NB4 (cell line): ENCODE measurements at regions not wholly inside any gene's neighbourhood (a gene's known extent, or its start where the extent isn't known, plus 50 kb on each side); places are given as distances from the start of the nearest gene placed in this dataset.

Source experiments
- DNase-seq: peaks from one replicate; pipeline ENCODE4 v3.0.0; 2010; ENCODE audit warnings: low read depth
- H3K4me3 ChIP-seq: one replicate; pipeline ENCODE4 v1.5.1; 2011; ENCODE audit warnings: mild to moderate bottlenecking, low read depth, low read length, moderate library complexity
- MYC ChIP-seq: IDR thresholded peaks from 2 replicates; pipeline ENCODE4 v1.6.1; 2011; ENCODE audit warnings: low read depth, low read length
- POLR2A ChIP-seq: IDR thresholded peaks from 2 replicates; pipeline ENCODE4 v1.6.1; 2011; ENCODE audit warnings: mild to moderate bottlenecking; ENCODE audit not compliant: insufficient read length; ENCODE audit errors: extremely low read depth
- TF ChIP-seq, protein P1 (sequence below): IDR thresholded peaks from 2 replicates; pipeline ENCODE4 v1.6.1; 2011; ENCODE audit warnings: low read depth, low read length
- TF ChIP-seq, protein P2 (sequence below): IDR thresholded peaks from one replicate; pipeline ENCODE4 v1.5.1; 2012; ENCODE audit warnings: low read depth, low read length

DNA sequence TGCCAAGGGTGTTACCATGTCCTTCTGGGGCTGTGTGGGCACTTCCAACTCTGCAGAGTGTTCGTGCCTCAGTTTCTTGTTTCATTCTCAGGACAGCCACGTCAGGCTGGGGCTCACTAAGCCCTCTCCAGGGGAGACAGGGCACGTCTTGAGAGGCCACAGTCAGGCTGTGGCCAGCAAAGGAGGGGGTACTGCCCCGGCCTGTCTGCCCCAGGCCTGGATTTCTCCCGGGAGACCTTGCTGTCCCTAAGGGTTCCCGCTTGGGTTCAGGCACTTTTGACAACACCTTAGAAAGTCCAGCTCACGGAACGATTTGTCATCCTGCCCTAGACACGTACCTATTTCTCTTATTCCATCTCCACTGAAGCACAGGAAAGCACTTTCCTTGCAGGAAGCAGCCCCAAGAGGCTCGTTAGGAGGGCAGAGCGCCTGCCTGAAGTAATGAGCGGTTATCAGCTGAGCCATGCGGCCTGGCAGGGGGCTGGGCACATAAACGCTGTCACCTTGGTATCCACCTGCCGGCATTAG is 290.4 kb upstream of the RTL1 start:
- no peak for DNase-seq
- H3K4me3 ChIP-seq = no peak overlapping the region
- TF ChIP-seq POLR2A (no peak), MYC (no peak)
- TF ChIP-seq, protein P1, sequence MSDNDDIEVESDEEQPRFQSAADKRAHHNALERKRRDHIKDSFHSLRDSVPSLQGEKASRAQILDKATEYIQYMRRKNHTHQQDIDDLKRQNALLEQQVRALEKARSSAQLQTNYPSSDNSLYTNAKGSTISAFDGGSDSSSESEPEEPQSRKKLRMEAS = no peak
- TF ChIP-seq, protein P2, sequence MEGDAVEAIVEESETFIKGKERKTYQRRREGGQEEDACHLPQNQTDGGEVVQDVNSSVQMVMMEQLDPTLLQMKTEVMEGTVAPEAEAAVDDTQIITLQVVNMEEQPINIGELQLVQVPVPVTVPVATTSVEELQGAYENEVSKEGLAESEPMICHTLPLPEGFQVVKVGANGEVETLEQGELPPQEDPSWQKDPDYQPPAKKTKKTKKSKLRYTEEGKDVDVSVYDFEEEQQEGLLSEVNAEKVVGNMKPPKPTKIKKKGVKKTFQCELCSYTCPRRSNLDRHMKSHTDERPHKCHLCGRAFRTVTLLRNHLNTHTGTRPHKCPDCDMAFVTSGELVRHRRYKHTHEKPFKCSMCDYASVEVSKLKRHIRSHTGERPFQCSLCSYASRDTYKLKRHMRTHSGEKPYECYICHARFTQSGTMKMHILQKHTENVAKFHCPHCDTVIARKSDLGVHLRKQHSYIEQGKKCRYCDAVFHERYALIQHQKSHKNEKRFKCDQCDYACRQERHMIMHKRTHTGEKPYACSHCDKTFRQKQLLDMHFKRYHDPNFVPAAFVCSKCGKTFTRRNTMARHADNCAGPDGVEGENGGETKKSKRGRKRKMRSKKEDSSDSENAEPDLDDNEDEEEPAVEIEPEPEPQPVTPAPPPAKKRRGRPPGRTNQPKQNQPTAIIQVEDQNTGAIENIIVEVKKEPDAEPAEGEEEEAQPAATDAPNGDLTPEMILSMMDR = no peak

DNA sequence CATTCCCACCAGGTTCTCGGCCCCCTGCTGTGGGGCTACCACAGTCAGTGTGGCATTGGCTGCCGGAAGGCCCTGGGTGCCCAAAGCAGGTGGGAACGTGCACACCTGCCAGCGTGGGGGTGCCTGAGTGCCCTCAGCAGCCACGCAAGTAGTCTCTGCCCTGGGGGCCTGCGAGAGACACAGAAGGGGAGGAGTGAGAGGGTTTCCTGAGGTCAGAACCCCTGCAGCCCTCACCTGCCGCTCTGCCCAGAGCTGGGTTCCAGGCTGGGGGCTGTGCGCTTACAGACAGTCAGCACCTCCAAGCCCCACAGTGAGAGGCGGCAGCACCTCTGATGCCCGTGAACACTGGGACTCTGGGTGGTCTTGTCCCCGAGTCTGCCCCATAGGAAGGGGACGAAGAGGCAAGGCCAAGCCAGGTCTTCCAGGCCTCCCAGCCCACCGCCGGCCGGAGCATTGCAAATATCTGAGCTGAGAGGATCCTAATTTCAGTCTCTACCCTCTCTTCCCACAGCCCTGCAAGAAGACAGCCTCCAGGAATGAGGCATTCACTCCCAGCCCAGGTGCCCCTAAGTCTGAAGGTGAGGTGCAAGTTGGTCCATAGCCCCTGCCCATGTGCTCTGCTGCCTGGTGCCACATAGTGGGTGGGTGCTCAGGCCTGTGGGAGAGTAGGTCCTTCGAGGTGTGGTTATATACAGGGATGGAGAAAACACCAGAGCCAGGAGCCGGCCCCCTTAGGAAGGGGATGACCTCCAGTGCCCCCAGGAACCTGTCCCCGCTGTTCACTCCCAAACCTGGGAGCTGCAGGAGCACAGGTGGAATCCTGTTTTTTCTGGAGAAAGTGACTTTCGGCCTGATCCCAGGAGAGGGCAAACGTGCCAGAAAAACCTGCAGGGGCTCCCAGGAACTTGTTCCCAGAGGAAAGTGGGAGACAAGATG is 291.1 kb upstream of the RTL1 start:
- H3K4me3 ChIP-seq = no peak overlapping the region
- DNase-seq = no peak
- TF ChIP-seq, protein P2 = no peak
- no peak for TF ChIP-seq POLR2A
- no peak for TF ChIP-seq MYC
- TF ChIP-seq, protein P1 = no peak

DNA sequence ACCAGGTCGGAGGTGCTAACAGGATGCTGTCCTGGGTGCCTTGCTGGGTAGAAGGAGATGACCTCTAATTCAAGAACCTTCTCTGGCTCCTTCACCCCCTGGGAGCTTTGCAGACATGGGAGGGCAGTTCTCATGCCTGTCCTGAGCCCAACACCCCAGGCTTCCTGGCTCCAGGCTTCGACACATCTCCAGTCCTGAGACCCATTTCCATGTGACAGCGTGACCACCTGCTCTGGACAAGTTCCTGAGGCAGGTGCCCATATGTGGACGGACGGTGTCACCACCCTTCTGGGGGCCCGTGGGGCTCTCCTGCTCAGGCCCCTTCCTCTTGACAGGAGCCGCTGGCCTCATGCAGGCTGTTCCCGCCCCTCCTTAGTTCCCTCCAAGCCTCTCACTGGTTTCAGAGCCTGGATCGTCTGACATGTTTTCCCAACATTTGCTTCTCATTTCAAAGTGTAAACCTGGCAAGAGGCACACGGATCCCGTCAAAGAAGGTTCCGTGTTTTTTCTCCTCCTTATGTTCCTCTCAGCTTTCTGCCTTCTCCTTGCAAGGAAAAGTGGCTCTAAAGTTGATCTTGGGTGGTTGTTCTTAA is 291.9 kb upstream of the RTL1 start:
- H3K4me3 ChIP-seq = no peak overlapping the region
- TF ChIP-seq MYC = no peak
- TF ChIP-seq, protein P1 = no peak
- TF ChIP-seq, protein P2 = no peak
- no peak for TF ChIP-seq POLR2A
- no peak for DNase-seq

DNA sequence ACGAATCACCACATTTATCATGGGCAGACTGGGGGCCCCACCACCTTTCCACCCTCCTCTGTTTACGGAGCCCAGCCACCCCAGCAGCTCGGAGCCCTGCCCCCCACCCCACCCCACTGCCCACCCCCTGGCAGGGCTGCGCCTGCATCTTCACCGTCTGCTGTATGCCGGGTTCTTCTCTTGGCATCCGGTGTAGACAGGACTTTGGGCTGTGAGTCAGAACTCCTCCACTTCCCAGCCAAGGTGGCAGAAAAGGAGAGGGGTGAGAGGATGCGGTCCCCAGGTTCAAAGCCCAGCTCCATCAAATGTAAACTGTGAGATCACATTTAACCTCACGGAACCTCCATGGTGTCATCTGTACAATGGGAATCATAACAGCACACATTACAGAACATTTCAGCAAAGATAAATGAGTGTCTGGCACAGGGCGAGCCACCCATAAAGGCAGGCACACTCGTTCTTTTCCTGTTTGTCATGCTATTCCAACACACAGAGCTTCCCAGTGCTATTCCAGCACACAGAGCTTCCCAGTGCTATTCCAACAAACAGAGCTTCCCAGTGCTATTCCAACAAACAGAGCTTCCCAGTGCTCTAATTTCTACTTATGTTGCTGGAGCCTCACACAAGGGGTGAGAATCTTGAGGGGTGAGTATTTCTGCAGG is 292.7 kb upstream of the RTL1 start:
- DNase-seq = no peak
- TF ChIP-seq, protein P2 = no peak
- TF ChIP-seq POLR2A (no peak), MYC (no peak)
- TF ChIP-seq, protein P1 = no peak
- H3K4me3 ChIP-seq = no peak overlapping the region

DNA sequence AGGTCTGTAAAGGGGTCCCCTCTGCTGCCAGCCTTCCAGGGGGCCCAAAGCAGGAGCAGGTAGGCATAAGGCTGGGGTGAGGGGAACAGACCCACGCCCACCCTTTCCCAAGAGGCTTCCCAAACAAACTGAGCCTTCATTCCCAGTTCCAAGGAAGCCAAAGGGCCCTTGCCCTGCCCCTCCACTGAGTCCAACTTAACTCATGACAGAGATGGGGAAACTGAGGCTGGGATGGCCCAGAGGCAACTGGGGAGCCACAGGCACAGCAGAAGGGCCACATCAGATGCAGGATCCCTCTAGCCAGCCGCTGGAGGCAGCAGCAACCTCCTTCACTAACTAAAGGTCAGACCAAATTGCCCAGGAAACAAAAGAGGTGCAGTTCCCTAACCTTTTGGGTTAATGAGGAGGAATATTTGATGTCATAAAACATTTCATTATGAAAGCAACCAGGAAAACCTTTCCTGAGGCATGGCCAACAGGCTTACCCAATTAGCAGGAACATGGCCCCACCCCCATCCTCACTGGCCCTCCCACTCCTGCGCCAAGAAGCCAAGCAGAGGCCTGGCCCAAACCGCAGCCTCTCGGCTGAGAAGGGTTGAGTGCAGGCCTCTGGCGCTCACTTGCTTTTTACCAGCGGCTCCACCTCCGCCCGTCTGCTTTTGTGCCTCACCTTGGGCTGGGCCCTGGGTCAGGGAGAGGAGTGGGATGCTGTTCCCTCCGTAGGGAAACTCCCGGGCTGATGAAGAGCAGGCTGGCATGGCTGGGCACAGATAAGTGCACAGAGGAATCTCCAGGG is 293.5 kb upstream of the RTL1 start:
- TF ChIP-seq MYC = no peak
- TF ChIP-seq, protein P1 = no peak
- no peak for TF ChIP-seq POLR2A
- TF ChIP-seq, protein P2 = no peak
- DNase-seq = no peak
- H3K4me3 ChIP-seq = no peak overlapping the region
